Fibroblast of peridontal ligament (primary cell): ENCODE measurements at regions not wholly inside any gene's neighbourhood (a gene's known extent, or its start where the extent isn't known, plus 50 kb on each side); places are given as distances from the start of the nearest gene placed in this dataset.

Source experiments
- DNase-seq: peaks from one replicate; pipeline ENCODE4 v3.0.0-alpha.2; 2010; ENCODE audit errors: extremely low read depth

DNA sequence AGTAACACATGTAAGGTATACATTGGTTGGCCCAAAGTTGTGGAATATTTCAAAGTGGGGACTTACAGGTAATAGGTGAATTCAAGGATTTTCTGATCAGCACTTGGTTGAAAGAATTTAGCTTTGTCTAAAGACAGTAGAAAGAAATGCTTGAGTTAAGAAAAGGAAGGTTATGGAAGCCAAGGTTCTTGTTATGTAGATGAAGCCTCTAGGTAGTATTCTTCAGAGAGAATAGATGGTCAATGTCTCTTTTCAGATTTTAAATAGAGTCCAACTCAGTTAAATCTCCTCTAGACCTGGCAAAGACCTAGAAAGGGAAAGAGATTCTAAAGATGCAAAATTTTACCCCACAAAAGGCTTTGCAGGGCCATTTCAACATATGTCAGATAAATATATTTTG lies 157.4 kb downstream of the ANKRD30B start:
- no peak for DNase-seq

DNA sequence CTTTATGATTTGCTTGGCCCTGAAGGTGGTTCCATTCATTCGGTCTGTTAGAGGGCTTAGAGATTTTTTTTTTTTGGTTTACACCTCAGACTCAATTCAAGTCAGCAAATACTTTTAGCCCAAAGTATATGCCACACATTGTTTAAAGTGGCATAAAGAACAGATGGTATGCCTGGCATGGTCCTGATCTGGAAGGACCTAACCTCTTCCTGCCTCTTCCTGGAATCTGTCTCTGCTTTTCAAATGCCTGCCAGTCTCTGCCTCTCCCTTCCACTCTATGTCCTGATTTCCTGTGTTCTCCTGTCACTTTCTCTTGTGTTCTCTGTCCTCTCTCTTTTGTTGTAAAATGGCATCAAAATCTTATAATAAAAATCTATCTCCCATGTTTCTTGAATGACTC lies 158.0 kb downstream of the ANKRD30B start:
- DNase-seq = no peak

DNA sequence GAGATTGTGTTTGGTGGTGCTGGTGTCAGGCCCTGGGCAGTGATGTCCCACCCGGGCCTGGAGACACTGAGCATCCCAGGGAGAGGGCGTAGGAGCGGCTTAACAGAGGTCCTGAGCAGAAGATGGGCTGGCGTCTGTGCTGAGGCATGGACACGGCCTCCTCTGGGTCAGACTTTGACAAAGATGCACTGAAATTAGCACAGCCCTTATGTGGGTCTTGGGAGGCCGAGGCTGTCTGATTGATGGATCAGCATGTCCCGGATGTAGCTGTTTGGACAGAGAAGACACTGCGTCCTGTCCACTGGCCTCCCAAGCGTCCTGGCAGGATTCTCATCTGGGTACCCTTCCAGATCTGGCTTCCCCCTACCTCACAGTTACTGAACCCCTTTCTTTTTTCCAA lies 159.4 kb downstream of the ANKRD30B start:
- DNase-seq = no peak

DNA sequence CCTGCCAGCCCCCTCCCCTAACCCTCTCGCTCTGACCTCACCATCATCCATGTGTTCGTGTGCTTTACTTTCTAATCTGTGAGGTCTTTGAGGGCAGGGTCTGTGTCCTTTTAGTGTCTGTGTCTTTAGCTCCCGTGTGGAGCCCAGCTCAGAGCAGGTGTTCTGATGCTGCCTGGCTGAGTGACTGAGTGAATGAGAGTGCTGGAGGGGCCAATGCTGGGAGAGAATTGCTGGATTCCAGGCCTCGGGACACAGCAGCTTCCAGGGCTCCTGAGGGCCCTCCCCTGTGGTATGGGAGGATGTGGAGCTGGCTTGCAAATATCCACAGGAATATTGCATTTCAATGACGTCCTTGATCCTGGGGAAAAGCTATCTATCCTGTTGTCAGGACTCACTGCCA lies 160.6 kb downstream of the ANKRD30B start:
- no peak for DNase-seq

DNA sequence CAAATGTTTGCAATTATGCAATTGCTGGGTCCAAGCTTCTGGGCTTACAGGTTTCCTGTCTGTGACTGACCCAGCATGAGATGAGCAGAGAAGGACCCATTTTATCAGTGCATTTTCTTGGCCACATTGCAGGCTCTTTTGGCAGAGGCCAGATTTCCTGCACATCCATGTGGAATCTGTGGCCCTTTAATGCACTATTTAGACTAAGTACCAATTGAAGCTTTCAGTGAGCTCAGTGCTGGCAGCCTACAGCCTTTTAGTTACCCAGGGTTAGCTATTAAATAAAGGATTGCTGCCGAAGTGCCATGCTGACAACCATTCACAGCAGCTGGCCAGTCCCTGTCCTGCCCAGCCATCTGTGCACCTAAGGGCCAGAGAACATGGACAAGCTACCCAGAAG lies 165.0 kb downstream of the ANKRD30B start:
- DNase-seq = no peak

DNA sequence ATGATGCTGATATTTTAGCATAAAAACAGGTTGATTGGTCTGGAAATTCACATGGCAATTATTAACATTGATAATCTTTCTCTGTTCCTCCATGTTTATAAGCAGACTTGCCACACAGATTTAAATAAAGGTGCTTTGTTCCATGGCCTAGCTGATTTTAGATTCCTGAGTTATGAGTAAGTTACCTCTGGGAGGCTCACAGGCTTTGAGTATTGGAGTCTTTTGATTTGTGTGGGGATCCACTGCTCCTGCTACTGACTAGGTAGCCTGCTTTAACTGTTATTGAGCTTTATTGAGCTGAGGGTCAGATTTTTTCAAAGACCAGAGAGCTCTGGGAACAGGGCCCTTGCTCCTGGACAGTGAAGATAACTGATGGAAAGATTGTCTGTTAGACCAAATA lies 166.1 kb downstream of the ANKRD30B start:
- DNase-seq = no peak

DNA sequence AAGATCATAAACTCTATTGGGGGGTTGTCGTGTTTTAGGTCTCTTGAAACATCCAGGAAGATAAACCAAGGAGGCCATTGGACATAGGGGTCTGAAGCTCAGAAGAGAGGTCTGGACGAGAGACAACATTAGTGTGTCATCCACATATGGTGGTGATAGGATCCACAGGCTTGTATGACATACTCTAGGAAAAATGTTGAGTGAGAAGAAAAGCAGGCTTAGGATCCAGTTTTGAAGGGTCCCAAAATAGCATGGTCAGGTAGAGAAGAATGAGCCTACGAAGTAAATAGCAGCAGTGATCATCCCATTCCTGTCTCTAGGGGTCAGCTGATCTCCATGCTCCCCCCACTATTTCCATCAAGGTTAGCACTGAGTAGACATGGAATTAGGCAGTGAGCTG lies 166.8 kb downstream of the ANKRD30B start:
- DNase-seq = peak; percentile 9

DNA sequence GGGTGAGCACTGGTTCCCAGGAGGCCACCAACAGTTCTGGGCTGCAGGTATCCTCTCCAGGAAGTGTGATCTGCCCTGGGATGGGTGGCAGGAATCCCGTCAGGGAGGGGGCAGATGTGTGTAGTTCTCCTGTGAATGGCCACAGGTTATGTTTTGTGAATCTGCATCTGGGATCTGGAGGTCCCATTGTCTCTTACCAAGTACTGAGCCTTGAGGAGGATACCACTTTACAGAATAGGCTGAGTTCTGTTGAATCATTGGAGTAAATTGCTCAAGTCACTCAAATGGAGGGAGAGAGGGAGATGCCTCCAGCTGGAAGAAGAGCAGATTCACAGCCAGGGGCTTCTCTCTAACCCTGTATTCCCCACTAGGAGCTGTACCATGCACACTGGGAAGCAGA lies 168.2 kb downstream of the ANKRD30B start:
- DNase-seq = no peak

DNA sequence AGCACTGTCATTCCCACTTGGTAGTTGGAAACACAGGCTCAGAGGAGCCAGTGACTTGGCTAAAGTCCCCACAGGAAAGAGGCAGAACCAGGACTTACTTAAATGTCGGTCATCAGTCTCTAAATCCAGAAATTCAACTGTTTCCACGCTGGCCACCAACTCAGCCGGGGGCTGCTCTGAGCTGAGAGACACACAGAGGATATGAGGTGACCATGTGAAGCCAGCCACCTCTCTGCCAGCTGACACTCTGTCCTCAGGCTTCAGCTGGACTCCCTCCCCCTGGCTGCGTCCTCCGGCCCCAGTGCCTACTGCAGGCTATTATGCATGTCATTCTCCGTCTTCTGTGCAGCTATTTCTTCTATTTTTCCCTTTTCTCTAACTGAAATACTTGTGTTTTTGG lies 168.9 kb downstream of the ANKRD30B start:
- no peak for DNase-seq

DNA sequence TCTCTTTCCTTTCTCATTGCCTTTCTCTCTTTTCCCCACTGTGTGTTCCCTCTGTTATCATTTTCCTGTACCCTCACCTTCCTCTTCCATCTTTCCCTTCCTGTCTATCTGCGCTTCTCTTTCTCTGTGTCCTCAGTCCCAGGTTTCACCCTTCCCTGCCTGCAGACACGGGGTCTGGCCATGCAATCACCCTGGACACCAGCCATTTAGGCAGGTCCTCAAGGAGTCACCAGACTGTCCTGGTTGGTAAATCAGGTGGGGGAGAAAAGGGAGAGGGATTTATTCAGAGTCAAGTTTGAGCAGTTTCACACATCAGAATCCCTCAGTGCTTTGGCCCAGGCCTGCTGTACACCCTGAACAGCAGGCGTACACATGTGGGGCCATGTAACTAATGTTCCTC lies 169.3 kb downstream of the ANKRD30B start:
- no peak for DNase-seq

DNA sequence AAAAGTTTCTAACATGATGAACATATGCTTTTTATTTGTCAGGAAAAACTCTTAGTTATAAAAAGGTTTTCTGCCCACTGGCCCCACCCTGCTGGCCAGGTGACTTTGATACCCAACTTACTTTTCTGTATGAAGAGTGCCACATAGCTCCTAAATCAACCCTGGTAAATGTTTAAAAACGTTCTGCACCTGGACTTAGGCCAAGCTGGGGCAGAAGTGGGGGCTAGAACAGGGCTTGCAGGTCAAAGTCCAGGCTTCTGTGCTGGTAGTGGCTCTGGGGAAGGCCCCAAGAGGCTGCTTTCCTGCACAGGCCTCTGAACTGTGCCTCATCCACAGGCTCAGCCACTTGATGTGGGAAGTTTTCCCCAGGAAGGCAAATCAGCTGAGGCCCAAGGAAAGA lies 171.7 kb downstream of the ANKRD30B start:
- no peak for DNase-seq

DNA sequence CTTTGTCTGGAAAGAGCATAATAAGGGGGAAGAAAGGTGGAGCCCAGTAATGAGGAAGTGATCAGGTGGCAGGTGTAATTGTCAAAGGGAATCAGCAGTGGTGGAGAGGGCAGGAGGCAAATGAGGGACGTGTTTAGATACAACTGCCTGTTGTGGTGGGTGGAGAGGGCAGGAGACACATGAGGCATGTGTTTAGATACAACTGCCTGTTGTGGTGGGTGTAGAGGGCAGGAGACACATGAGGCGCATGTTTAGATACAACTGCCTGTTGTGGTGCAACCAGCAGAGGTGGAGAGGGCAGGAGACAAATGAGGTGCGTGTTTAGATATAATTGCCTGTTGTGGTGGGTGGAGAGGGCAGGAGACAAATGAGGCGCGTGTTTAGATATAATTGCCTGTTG lies 173.1 kb downstream of the ANKRD30B start:
- DNase-seq = no peak

DNA sequence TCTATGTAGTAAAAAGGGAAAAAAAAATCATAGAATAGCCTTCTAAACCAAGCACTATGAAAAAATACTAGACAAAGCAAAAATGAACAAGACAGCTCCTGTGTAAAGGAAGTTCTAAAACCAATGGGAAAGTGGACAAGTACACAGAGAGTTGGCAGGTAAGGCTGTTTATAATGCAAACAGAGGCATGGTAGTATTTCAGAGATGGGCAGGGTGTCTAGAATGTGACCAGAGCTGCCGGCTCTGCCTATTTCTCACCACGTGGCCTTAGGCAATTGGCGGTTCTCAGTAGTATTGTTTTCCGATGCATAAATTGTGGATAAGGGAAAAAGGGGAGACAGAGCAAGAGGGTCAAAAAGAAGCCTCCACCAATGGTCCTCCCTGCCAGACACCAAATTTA lies 173.6 kb downstream of the ANKRD30B start:
- no peak for DNase-seq

DNA sequence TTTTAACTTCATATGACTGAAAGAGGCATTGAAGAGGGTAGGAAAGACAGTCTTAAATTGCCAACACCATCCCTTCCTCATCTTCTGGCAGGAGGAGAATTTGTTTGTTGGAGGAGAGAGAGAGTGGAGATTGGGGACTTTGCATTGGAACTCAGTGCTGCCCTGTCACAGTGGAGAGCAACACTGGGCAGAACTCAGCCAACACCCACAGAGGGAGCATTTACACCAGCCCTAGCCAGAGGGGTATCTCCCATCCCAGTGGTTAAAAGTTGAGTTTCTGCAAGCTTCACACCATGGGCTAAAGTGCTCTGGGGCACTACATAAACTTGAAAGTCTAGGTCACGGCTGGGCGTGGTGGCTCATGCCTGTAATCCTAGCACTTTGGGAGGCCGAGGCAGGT lies 174.1 kb downstream of the ANKRD30B start:
- no peak for DNase-seq

DNA sequence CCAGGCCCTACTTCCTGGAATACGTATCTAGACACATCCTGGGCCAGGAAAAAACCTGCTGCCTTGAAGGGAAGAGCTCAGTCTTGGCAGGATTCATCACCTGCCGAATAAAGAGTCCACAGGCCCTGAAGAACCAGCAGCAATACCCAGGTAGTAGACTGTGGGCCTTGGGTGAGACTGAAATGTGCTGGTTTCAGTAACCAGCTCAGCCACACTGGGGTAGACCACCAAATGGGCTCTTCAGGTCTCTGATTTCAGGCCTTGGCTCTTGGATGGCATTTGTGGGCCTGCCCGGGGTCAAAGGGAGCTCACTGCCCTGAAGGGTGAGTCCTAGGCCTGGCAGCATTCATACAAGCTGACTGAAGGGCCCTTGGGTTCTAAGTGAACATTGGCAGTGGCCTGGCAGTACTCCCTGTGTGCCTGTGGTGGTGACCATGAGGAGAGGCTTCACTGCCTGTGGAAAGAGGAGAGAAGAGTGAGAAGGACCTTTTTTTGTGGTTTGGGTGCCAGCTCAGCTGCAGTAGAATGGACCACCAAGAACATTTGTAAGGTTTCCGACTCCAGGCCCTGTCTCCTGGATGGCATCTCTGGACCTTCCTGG lies 175.1 kb downstream of the ANKRD30B start:
- no peak for DNase-seq

DNA sequence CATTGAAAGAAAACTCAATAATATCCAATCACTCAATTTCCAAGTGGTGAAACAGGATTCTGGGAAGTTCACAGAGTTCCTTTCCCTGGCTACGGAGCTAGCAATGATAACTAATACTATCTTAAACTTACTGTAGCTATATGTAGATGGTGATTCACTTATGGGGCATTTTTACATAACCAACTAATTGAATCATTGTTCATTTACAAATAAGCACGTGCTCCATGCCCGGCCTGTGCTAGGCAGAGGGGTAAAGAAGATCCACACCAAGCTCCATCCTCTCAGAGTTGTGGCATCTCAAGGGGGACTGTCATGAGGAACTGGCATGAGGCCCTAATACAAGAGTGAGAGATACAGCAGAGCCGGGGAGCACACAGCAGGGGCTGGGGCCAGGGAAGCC lies 176.3 kb downstream of the ANKRD30B start:
- DNase-seq = peak; percentile 35

DNA sequence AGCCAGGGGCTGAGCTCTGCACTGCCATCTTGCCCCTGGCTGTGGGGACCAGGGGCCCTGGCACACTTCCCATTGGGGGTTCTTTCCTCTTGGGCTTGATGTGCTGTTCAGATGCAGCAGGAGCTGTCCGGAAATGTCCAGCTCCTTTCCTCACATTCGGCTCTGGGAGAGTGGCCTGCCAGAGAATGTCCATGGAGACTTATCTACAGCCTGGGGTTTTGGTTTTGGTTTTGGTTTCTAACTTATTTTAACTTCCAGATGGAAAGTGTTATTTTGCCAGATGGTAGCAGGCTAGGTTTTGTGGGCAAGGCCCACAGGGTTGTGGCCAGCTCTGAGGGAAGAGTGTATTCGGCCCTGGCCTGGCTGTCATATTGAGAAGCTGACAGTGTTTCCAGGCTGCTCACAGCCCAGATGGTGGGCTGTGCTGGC lies 177.3 kb downstream of the ANKRD30B start:
- peak; percentile 85 for DNase-seq

DNA sequence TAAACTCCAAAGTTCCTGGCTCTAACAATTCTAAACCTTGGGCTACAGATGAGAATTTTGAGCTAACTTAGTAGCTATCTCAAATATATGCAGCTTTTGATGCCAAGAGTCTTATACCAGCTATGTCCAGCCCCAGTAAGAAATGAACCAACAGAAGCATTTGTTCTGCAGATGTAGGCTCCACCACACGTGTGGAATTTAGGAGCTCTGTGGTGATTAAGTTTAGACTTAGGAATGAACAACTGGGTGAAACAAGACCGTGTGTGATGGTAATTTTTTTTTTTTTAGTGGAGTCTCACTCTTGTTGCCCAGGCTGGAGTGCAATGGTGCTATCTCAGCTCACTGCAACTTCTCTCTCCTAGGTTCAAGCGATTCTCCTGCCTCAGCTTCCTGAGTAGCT lies 179.7 kb downstream of the ANKRD30B start:
- peak; percentile 21 for DNase-seq

DNA sequence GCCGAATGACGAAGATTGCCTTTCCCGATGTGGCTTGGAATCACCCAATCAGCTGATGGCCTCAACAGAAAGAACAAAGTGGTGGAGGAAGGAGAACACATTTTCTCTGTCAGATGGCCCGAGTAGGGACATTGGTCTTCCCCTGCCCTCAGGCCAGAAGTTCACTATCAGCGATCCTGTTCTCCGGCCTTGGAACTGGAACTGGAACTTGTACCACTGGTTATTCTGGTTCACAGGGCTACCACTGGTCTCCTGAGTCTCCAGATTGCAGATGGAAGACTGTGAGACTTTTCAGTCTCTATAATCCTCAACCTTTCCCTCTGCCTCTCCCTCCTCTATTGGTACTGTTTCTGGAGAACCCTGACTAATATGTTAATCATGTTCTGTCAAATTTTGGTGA lies 180.4 kb downstream of the ANKRD30B start:
- no peak for DNase-seq

DNA sequence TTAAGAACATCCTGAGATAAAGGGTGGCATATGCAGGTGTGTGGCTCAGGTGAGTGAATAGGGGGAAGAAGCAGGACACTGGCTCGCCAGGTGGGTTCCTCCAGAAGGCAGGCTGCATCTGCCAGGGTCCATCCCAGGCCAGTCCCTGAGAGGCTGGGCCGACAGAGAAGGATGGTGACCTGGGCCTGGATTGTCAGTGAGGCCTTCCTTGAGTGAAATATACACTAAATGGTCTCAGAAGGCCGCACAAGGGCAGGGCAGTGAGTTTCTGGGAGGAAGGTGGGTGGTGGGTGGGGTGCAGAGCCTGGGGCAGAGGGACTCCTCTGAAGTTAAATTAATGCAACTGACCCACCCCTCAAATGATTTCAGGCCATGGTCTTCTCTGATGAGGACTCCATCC lies 182.1 kb downstream of the ANKRD30B start:
- no peak for DNase-seq

DNA sequence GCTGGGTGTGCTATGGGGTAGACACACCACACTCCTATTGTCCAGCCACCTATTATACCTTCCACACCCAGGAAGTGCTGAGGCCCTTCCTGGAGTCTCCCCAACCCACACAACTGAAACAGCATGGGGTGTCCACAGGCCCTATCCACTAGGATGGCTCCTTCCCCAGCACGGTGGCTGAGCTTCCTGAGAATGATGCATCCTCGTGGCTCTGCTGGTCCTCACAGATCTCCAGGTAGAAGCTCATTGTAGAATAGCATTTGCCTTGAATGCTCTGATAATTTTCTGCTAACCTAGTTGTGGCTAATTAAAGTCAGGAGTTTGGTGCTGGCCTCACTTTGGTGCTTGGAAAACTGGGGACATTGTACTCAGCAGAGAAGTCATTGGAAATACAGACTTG lies 182.6 kb downstream of the ANKRD30B start:
- no peak for DNase-seq

DNA sequence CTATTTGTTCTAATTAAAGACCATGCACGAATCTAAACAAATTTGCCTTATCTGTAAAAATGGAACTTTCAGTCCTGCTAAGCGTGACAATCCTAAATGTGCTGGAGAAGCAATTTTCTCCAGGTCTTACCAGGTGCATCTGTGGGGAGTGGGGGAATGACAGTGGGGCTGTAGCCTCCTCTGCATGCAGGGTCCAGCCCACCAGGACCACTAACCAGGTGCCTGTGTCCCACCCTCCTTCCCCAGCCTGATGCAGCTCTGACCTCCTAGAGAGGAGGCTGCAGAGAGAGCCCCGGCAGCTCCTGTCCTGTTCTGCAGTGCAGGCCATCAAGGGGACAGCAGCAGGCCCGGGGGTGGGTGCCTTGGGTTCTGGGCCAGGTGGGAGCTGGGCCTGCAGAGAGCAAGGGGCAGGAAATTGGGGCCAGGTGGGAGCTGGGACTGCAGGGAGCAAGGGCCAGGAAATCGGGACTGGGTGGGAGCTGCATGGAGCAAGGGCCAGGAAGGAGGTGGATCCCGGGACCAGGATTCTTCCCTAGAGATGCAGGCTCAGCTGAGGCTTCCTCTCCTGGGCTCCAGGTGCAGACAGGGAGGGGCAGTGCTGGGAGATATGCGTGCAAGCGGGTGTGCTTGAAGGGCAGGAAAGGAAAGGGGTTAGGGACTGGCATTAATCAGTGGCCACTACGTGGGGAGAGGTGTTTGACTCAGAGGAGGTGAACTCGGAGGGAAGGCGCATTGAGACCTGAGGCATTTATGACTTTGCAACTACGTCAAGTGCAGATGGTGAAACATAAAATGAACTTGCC lies 185.3 kb downstream of the ANKRD30B start:
- no peak for DNase-seq

DNA sequence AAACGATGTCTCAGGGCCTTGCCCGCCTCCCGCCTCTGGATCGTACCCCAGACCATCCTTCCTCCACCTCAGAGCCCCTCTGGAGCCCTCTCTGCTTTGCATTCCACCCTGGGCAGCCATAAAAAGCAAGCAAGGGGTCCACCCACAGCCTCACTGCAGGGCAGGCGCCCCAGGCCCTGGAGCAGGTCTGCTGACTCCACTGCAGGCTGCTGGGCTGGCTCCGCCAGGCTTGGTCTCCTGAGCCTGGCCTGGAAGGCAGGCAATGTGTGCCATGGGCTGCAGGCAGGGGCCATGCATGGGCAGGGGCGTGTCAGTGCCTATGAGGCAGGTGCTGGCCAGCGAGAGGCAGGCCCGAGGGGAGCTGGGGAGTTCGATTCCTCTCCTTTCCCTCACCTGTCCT lies 186.0 kb downstream of the ANKRD30B start:
- DNase-seq = no peak

DNA sequence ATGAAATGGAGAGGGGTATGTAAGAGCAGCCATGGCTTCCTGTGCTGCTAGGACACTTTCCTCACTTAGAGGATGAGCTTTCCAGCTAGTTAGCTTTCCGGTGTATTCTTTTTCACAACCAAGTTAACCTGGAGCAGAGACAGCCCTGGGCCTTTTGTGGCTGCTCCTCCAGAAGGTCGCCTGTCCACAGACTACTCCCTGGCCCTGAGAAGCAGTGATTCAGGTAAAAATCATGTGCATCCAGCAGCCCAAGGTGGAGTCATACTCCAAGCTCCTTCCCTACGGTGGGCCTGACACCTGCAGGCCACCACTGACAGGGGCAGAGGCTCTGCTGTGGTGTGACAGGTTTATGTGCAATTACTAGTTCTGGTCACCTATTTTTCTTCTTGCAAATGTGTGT lies 187.2 kb downstream of the ANKRD30B start:
- DNase-seq = no peak
